ENCODE measurements at regions not wholly inside any gene's neighbourhood (a gene's known extent, or its start where the extent isn't known, plus 50 kb on each side); places are given as distances from the start of the nearest gene placed in this dataset.

GRCh38 chr2:185578322-185578721 is 160.3 kb upstream of the FSIP2 start:
- no peaks in the 10 kb centered on the region for H3K79me2 ChIP-seq (ENCODE audit: control insufficient read depth, insufficient read depth, low read length)
- H2AFZ ChIP-seq (ENCODE audit: low read depth, low read length), result no peak overlapping the region
- no peaks in the 10 kb centered on the region for H3K27me3 ChIP-seq (ENCODE audit: control insufficient read depth in 2 of 2, insufficient read depth in 2 of 2, low read length in 2 of 2)
- no peak overlapping the region for H3K9ac ChIP-seq (ENCODE audit: insufficient read depth in 1 of 2, low read depth in 2 of 2, low read length in 2 of 2)
- intact Hi-C loops (cut with micrococcal nuclease) (no loop called here), in situ Hi-C loops (cut with MboI) (no loop called here)
- TF ChIP-seq CXXC5 (CRISPR knock-in tag; IDR thresholded peaks at IDR 0.05), result no peak
- no peak for TF ChIP-seq ZNF282 (CRISPR knock-in tag; IDR thresholded peaks at IDR 0.05)
- no peak for TF ChIP-seq MTF1 (CRISPR knock-in tag; IDR thresholded peaks at IDR 0.05; ENCODE audit: borderline replicate concordance)
- TF ChIP-seq TCF3 (CRISPR knock-in tag; IDR thresholded peaks at IDR 0.05), result no peak
- TF ChIP-seq SMARCE1 (IDR thresholded peaks at IDR 0.05), result no peak
- no peak for TF ChIP-seq UBTF (IDR thresholded peaks at IDR 0.05; ENCODE audit: borderline replicate concordance in 1 of 2, low read depth in 2 of 2, low read length in 2 of 2)
- TF ChIP-seq E2F4 (CRISPR knock-in tag; IDR thresholded peaks at IDR 0.05; ENCODE audit: low read depth), result no peak
- no peak for TF ChIP-seq NFATC3 (IDR thresholded peaks at IDR 0.05)
- TF ChIP-seq NEUROD1 (IDR thresholded peaks at IDR 0.05; ENCODE audit: borderline replicate concordance, low read depth, low read length, partially characterized antibody), result no peak
- no peak for TF ChIP-seq TARDBP (IDR thresholded peaks at IDR 0.05)
- H3K9me3 ChIP-seq (replicated peaks; ENCODE audit: control insufficient read depth, insufficient read depth, low read depth, low read length), result no peaks in the 10 kb centered on the region
- no peaks in the 10 kb centered on the region for H3K9me1 ChIP-seq (ENCODE audit: control insufficient read depth, insufficient read depth, low read length)
- DNase-seq (ENCODE audit: extremely low read depth in 1 of 4, low spot score in 3 of 4) (no peak), FAIRE-seq (no peak), ATAC-seq (no peak)
- H3K36me3 ChIP-seq (ENCODE audit: control insufficient read depth, insufficient read depth, low read length), result no peaks in the 10 kb centered on the region
- H3K27ac ChIP-seq (ENCODE audit: extremely low read depth, low read depth, low read length), result no peak overlapping the region
- H3K4me3 ChIP-seq, result no peak overlapping the region
- 2% methylated on average over 3 of the region's 3 CpGs for WGBS (ENCODE audit: insufficient coverage, low coverage, missing lambda C conversion rate)
- H3K4me2 ChIP-seq (ENCODE audit: insufficient read depth, low read length), result no peak overlapping the region
- no TSS peak for BruUV-seq (replicated peaks)
- H3K4me1 ChIP-seq (replicated peaks in 1 of 2; ENCODE audit: control insufficient read depth in 2 of 2, insufficient read depth in 2 of 2, low read length in 2 of 2), result no peaks in the 10 kb centered on the region
- CTCF ChIA-PET (ENCODE audit: low intra/inter-chr PET ratio), result no interaction called here
- H4K20me1 ChIP-seq (replicated peaks; ENCODE audit: control insufficient read depth, insufficient read depth, low read length), result no peaks in the 10 kb centered on the region
- POLR2A ChIA-PET, result no interaction called here
